ENCODE measurements at regions not wholly inside any gene's neighbourhood (a gene's known extent, or its start where the extent isn't known, plus 50 kb on each side); places are given as distances from the start of the nearest gene placed in this dataset.

GRCh38 chr1:222441066-222441465 is 106.8 kb downstream of the HHIPL2 start:
- H3K4me3 ChIP-seq, result no peak overlapping the region
- DNase-seq (no peak), ATAC-seq (ENCODE audit: low FRiP score in 2 of 2) (no peak)
- H3K27me3 ChIP-seq, result no peaks in the 10 kb centered on the region
- 55 to 58% methylated on average over 4 to 5 of the region's 5 CpGs for WGBS, 2 donors
- H3K4me1 ChIP-seq, result no peaks in the 10 kb centered on the region
- TF ChIP-seq POLR2AphosphoS5 (IDR thresholded peaks at IDR 0.05), result no peak
- TF ChIP-seq POLR2A (IDR thresholded peaks at IDR 0.05), result no peak
- TF ChIP-seq EP300 (IDR thresholded peaks at IDR 0.05), result no peak
- TF ChIP-seq CTCF (IDR thresholded peaks at IDR 0.05), result no peak
- no peaks in the 10 kb centered on the region for H3K36me3 ChIP-seq
- H3K27ac ChIP-seq, result no peak overlapping the region
- H3K9me3 ChIP-seq, result no peaks in the 10 kb centered on the region

- TF ChIP-seq POLR2AphosphoS5 (IDR thresholded peaks at IDR 0.05) (no peak), EP300 (IDR thresholded peaks at IDR 0.05) (no peak), CTCF (IDR thresholded peaks at IDR 0.05) (no peak), POLR2A (IDR thresholded peaks at IDR 0.05) (no peak)
- DNase-seq, result no peak
- ATAC-seq (ENCODE audit: low FRiP score in 2 of 2), result no peak
- H3K36me3 ChIP-seq, result no peaks in the 10 kb centered on the region
- WGBS, 2 donors, result 90 to 100% methylated on average over 1 of the region's 1 CpG
- H3K4me3 ChIP-seq, result no peak overlapping the region
- H3K9me3 ChIP-seq, result peaks cover 0 to 3% (median 0%) of the 10 kb centered on the region in 4 donors
- peaks cover 0 to 4% (median 0%) of the 10 kb centered on the region in 4 donors for H3K4me1 ChIP-seq
- H3K27me3 ChIP-seq, result no peaks in the 10 kb centered on the region
- H3K27ac ChIP-seq, result no peak overlapping the region
Observed at GRCh38 chr1:222424826-222425225, 123.1 kb downstream of the HHIPL2 start.

GRCh38 chr1:222421380-222421779 is 126.5 kb downstream of the HHIPL2 start:
- no peak for ATAC-seq (ENCODE audit: low FRiP score in 2 of 2)

GRCh38 chr1:222420633-222421032 is 127.3 kb downstream of the HHIPL2 start:
- Histone ChIP-seq H3K4me1 (peaks cover 0 to 4% (median 0%) of the 10 kb centered on the region in 4 donors), H3K9me3 (peaks cover 0 to under 1% (median 0%) of the 10 kb centered on the region in 4 donors), H3K27me3 (no peaks in the 10 kb centered on the region), H3K27ac (no peak overlapping the region), H3K36me3 (no peaks in the 10 kb centered on the region), H3K4me3 (no peak overlapping the region)
- ATAC-seq (ENCODE audit: low FRiP score in 2 of 2) (no peak), DNase-seq (no peak)
- 55 to 59% methylated on average over 1 of the region's 1 CpG for WGBS, 2 donors
- TF ChIP-seq EP300 (IDR thresholded peaks at IDR 0.05) (no peak), POLR2A (IDR thresholded peaks at IDR 0.05) (no peak), POLR2AphosphoS5 (IDR thresholded peaks at IDR 0.05) (no peak), CTCF (IDR thresholded peaks at IDR 0.05) (no peak)

More at GRCh38 chr1:222421380-222421779, 126.5 kb downstream of the HHIPL2 start:
- H3K27me3 ChIP-seq, result no peaks in the 10 kb centered on the region
- H3K4me3 ChIP-seq, result no peak overlapping the region
- H3K9me3 ChIP-seq, result peaks cover 0 to 3% (median 0%) of the 10 kb centered on the region in 4 donors
- no peak for TF ChIP-seq EP300 (IDR thresholded peaks at IDR 0.05)
- TF ChIP-seq POLR2AphosphoS5 (IDR thresholded peaks at IDR 0.05), result no peak
- TF ChIP-seq CTCF (IDR thresholded peaks at IDR 0.05), result no peak
- no peak for TF ChIP-seq POLR2A (IDR thresholded peaks at IDR 0.05)
- no peak for DNase-seq
- H3K27ac ChIP-seq, result no peak overlapping the region
- H3K36me3 ChIP-seq, result no peaks in the 10 kb centered on the region
- H3K4me1 ChIP-seq, result peaks cover 0 to 4% (median 0%) of the 10 kb centered on the region in 4 donors

- no peaks in the 10 kb centered on the region for H3K36me3 ChIP-seq
- peaks cover 0 to 4% (median 0%) of the 10 kb centered on the region in 4 donors for H3K4me1 ChIP-seq
- DNase-seq, result no peak
- H3K27me3 ChIP-seq, result no peaks in the 10 kb centered on the region
- H3K27ac ChIP-seq, result no peak overlapping the region
- no peaks in the 10 kb centered on the region for H3K9me3 ChIP-seq
- no peak overlapping the region for H3K4me3 ChIP-seq
- no peak for TF ChIP-seq EP300 (IDR thresholded peaks at IDR 0.05)
- TF ChIP-seq CTCF (IDR thresholded peaks at IDR 0.05), result no peak
- TF ChIP-seq POLR2A (IDR thresholded peaks at IDR 0.05), result no peak
- no peak for TF ChIP-seq POLR2AphosphoS5 (IDR thresholded peaks at IDR 0.05)
- 61 to 69% methylated on average over 1 of the region's 1 CpG for WGBS, 2 donors
- ATAC-seq (ENCODE audit: low FRiP score in 2 of 2), result no peak
Observed at GRCh38 chr1:222418654-222419053, 129.2 kb downstream of the HHIPL2 start.
